Adrenal gland (tissue), 9 donors: ENCODE measurements at regions not wholly inside any gene's neighbourhood (a gene's known extent, or its start where the extent isn't known, plus 50 kb on each side); places are given as distances from the start of the nearest gene placed in this dataset.

Source experiments
- DNase-seq, 7 donors: peaks; one replicate each; pipeline ENCODE4 v3.0.0-alpha.2; 2019 to 2020
- H3K27ac ChIP-seq, 5 donors: fragments of 200-600 bp; sonication (generic) in 4 of 5; 1 replicate in 3 of 5; 2 replicates in 2 of 5; pipeline versions ENCODE4 v1.5.1 to v1.8.0; 2016 to 2020; ENCODE audit warnings: mild to moderate bottlenecking in 1 of 5
- H3K27me3 ChIP-seq: fragments of 200-600 bp; 2 replicates; pipeline ENCODE4 v1.8.0; 2021
- H3K36me3 ChIP-seq, 2 donors: fragments of 200-600 bp; replicated peaks in 1 of 2; 1 replicate in 1 of 2; 2 replicates in 1 of 2; pipeline versions ENCODE4 v1.5.1 to v1.8.0; 2018 to 2022
- H3K4me1 ChIP-seq, 2 donors: fragments of 200-600 bp; replicated peaks in 1 of 2; 1 replicate in 1 of 2; 2 replicates in 1 of 2; pipeline versions ENCODE4 v1.5.1 to v1.8.0; 2018 to 2021
- H3K4me3 ChIP-seq, 4 donors: fragments of 200-600 bp; sonication (generic) in 3 of 4; one replicate each; pipeline ENCODE4 v1.5.1; 2016 to 2018
- H3K9me3 ChIP-seq, 3 donors: fragments of 200-600 bp; sonication (generic) in 1 of 3; replicated peaks in 1 of 3; 1 replicate in 2 of 3; 2 replicates in 1 of 3; pipeline versions ENCODE4 v1.5.1 to v1.8.0; 2016 to 2021
- POLR2A ChIP-seq, 2 donors: fragments of 450-650 bp; IDR thresholded peaks; one replicate each; pipeline ENCODE4 v1.6.1; 2017; ENCODE audit warnings: antibody characterized with exemption in 2 of 2, mild to moderate bottlenecking in 2 of 2, moderate library complexity in 1 of 2
- WGBS, 4 donors: extraction: QIAGEN DNeasy Blood & Tissue Kit in 2 of 4; methylation state at CpG; one replicate each; pipeline versions ENCODE4 v1.1.5 to v1.1.7; 2013 to 2017; 5-methylcytosine and 5-hydroxymethylcytosine counted together
- intact Hi-C, 2 donors: fragments of 100-400 bp; cut with DNase I; formaldehyde crosslinking; loops; one replicate each; pipeline versions ENCODE4 v1.14.1 to v1.15.0; 2022 to 2023
- TF ChIP-seq, protein P1 (sequence below), 6 experiments: fragments of 450-650 bp in 4 of 6; fragments of 200-600 bp in 2 of 6; sonication (generic) in 1 of 6; IDR thresholded peaks; 1 replicate in 5 of 6; 2 replicates in 1 of 6; pipeline versions ENCODE4 v1.5.1 to v1.8.0; 2016 to 2021; ENCODE audit warnings: antibody characterized with exemption in 6 of 6, mild to moderate bottlenecking in 2 of 6, moderate library complexity in 1 of 6
- donor health status: healthy with polysubstance abuse.
- donor health status: Bipolar disorder and iron deficiency.
- donor health status: DM: yes; HTN: yes; CAD: no.
- donor health status: DM: no; HTN: no; CAD: no.
- donor health status: DM: no; HTN: no; CAD: no.

- no peaks in the 10 kb centered on the region for H3K4me1 ChIP-seq
- no peak for TF ChIP-seq POLR2A (IDR thresholded peaks at IDR 0.05)
- TF ChIP-seq, protein P1, sequence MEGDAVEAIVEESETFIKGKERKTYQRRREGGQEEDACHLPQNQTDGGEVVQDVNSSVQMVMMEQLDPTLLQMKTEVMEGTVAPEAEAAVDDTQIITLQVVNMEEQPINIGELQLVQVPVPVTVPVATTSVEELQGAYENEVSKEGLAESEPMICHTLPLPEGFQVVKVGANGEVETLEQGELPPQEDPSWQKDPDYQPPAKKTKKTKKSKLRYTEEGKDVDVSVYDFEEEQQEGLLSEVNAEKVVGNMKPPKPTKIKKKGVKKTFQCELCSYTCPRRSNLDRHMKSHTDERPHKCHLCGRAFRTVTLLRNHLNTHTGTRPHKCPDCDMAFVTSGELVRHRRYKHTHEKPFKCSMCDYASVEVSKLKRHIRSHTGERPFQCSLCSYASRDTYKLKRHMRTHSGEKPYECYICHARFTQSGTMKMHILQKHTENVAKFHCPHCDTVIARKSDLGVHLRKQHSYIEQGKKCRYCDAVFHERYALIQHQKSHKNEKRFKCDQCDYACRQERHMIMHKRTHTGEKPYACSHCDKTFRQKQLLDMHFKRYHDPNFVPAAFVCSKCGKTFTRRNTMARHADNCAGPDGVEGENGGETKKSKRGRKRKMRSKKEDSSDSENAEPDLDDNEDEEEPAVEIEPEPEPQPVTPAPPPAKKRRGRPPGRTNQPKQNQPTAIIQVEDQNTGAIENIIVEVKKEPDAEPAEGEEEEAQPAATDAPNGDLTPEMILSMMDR (IDR thresholded peaks at IDR 0.05): no peak
- no peaks in the 10 kb centered on the region for H3K36me3 ChIP-seq
- WGBS, 4 donors: 70 to 87% (median 74%) methylated on average over 5 to 7 of the region's 7 CpGs
- H3K27me3 ChIP-seq: no peaks in the 10 kb centered on the region
- no peak for DNase-seq
- no peaks in the 10 kb centered on the region for H3K9me3 ChIP-seq
- no peak overlapping the region for H3K27ac ChIP-seq
- no peak overlapping the region for H3K4me3 ChIP-seq
- intact Hi-C loops: no loop called here
Measured at GRCh38 chr20:39234520-39235095, 272.5 kb downstream of the DHX35 start.

DNA sequence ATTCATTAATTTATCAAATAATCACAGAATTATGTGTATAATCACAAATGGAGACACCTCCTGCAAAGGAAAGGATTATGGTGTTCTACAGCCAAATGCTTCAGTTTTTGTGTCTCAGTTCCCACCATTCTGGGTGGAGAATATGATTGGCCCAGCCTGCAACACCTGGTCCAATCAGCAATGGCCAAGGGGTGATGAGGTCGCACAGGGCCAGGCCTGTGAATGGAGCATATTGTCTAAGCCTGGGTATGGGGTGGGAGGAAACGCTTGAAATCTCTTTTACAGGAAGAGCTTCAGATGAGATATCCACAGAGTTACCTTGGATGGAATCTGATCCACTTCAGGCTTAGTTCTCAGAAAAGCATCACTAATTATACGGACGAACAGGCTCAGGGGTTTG is 271.6 kb downstream of the DHX35 start:
- no peaks in the 10 kb centered on the region for H3K9me3 ChIP-seq
- H3K36me3 ChIP-seq: no peaks in the 10 kb centered on the region
- H3K27ac ChIP-seq: no peak overlapping the region
- H3K4me3 ChIP-seq: no peak overlapping the region
- WGBS, 4 donors: 90 to 97% (median 92%) methylated on average over 4 of the region's 4 CpGs
- intact Hi-C loops: no loop called here
- H3K27me3 ChIP-seq: no peaks in the 10 kb centered on the region
- H3K4me1 ChIP-seq: no peaks in the 10 kb centered on the region
- TF ChIP-seq POLR2A (IDR thresholded peaks at IDR 0.05): no peak
- TF ChIP-seq, protein P1 (IDR thresholded peaks at IDR 0.05): no peak
- no peak for DNase-seq

- no peak overlapping the region for H3K27ac ChIP-seq
- no peak overlapping the region for H3K4me3 ChIP-seq
- no peaks in the 10 kb centered on the region for H3K36me3 ChIP-seq
- DNase-seq: no peak
- no peak for TF ChIP-seq POLR2A (IDR thresholded peaks at IDR 0.05)
- TF ChIP-seq, protein P1 (IDR thresholded peaks at IDR 0.05): no peak
- H3K27me3 ChIP-seq: no peaks in the 10 kb centered on the region
- no peaks in the 10 kb centered on the region for H3K4me1 ChIP-seq
- intact Hi-C loops: no loop called here
- 65 to 71% (median 68%) methylated on average over 7 of the region's 7 CpGs for WGBS, 4 donors
- no peaks in the 10 kb centered on the region for H3K9me3 ChIP-seq
Measured at GRCh38 chr20:39227416-39227815, 265.3 kb downstream of the DHX35 start.

DNA sequence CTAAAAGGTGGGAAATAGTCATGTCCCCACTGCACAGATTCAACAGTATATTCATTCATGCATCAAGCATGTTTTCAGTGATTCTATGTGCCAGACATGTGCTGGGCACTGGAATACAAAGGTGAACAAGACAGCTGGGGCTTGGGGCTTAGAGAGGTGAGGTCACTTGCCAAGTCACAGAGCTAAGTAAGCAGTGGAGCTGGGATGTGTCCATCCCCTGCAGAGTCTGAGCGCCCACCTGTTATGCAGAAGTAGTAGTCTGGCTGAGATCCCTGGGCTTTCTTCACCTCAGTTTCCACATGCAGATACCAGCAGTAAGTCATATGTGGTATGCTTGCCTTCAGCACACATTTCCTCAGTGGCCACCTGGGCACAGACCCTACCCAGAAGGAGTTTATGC is 263.8 kb downstream of the DHX35 start:
- no peak for DNase-seq
- TF ChIP-seq, protein P1 (IDR thresholded peaks at IDR 0.05): no peak
- TF ChIP-seq POLR2A (IDR thresholded peaks at IDR 0.05): no peak
- 86 to 92% (median 86%) methylated on average over 1 of the region's 1 CpG for WGBS, 4 donors
- H3K27ac ChIP-seq: no peak overlapping the region
- intact Hi-C loops: no loop called here
- no peaks in the 10 kb centered on the region for H3K4me1 ChIP-seq
- H3K36me3 ChIP-seq: no peaks in the 10 kb centered on the region
- no peak overlapping the region for H3K4me3 ChIP-seq
- no peaks in the 10 kb centered on the region for H3K9me3 ChIP-seq
- H3K27me3 ChIP-seq: peaks cover 3% of the 10 kb centered on the region
